ENCODE measurements at regions not wholly inside any gene's neighbourhood (a gene's known extent, or its start where the extent isn't known, plus 50 kb on each side); places are given as distances from the start of the nearest gene placed in this dataset.
"Not testable (repeated sequence)": the region's sequence is repeated elsewhere in the genome, so short reads cannot be mapped to it uniquely, and the experiment has no call there.

GRCh38 chr12:78269620-78270019, 438.9 kb downstream of the NAV3 start:
- Mint-ChIP-seq H3K27me3 (ENCODE audit: low read depth) (no peaks in the 10 kb centered on the region), H3K27ac (no peak overlapping the region), H3K9me3 (peaks cover 16% of the 10 kb centered on the region), H3K4me1 (no peaks in the 10 kb centered on the region), H3K4me3 (no peak overlapping the region), H3K36me3 (no peaks in the 10 kb centered on the region)
- TF ChIP-seq CTCF (IDR thresholded peaks at IDR 0.05; ENCODE audit: unreplicated experiment), result no peak
- DNase-seq (ENCODE audit: low spot score in 2 of 2, unreplicated experiment in 2 of 2), result no peak

GRCh38 chr12:78271546-78271945, 440.9 kb downstream of the NAV3 start:
- no peaks in the 10 kb centered on the region for H3K36me3 Mint-ChIP-seq
- no peak overlapping the region for H3K27ac Mint-ChIP-seq
- no peaks in the 10 kb centered on the region for H3K27me3 Mint-ChIP-seq (ENCODE audit: low read depth)
- no peak for DNase-seq (ENCODE audit: low spot score in 2 of 2, unreplicated experiment in 2 of 2)
- TF ChIP-seq CTCF (IDR thresholded peaks at IDR 0.05; ENCODE audit: unreplicated experiment), result no peak
- no peaks in the 10 kb centered on the region for H3K4me1 Mint-ChIP-seq
- peaks cover 20% of the 10 kb centered on the region for H3K9me3 Mint-ChIP-seq
- no peak overlapping the region for H3K4me3 Mint-ChIP-seq

DNA sequence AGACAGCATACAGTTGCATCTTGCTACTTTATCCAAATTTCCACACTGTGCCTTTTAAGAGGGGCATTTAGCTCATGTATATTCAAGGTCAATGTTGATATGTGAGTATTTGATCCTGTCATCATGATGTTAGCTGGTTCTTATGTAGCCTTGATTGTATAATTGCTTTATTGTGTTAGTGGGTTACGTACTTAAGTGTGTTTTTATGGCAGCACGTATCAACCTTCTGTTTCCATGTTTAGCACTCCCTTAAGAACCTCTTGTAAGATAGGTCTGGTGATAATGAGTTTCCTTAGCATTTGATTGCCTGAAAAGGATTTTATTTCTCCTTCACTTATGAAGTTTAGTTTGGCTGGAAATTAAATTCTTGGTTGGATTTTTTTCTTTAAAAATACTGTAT, 445.2 kb downstream of the NAV3 start:
- no peak overlapping the region for H3K4me3 Mint-ChIP-seq
- H3K36me3 Mint-ChIP-seq, result peaks cover 4% of the 10 kb centered on the region
- no peak overlapping the region for H3K27ac Mint-ChIP-seq
- H3K9me3 Mint-ChIP-seq, result peaks cover 32% of the 10 kb centered on the region
- H3K4me1 Mint-ChIP-seq, result no peaks in the 10 kb centered on the region
- no peak for TF ChIP-seq CTCF (IDR thresholded peaks at IDR 0.05; ENCODE audit: unreplicated experiment)
- no peaks in the 10 kb centered on the region for H3K27me3 Mint-ChIP-seq (ENCODE audit: low read depth)
- DNase-seq (ENCODE audit: low spot score in 2 of 2, unreplicated experiment in 2 of 2), result no peak

- H3K4me1 Mint-ChIP-seq, result no peaks in the 10 kb centered on the region
- H3K4me3 Mint-ChIP-seq, result no peak overlapping the region
- H3K27me3 Mint-ChIP-seq (ENCODE audit: low read depth), result no peaks in the 10 kb centered on the region
- TF ChIP-seq CTCF (IDR thresholded peaks at IDR 0.05; ENCODE audit: unreplicated experiment), result no peak
- peaks cover 21% of the 10 kb centered on the region for H3K9me3 Mint-ChIP-seq
- peaks cover 4% of the 10 kb centered on the region for H3K36me3 Mint-ChIP-seq
- no peak for DNase-seq (ENCODE audit: low spot score in 2 of 2, unreplicated experiment in 2 of 2)
- no peak overlapping the region for H3K27ac Mint-ChIP-seq
Observed at GRCh38 chr12:78278706-78279190, 448.1 kb downstream of the NAV3 start.

DNA sequence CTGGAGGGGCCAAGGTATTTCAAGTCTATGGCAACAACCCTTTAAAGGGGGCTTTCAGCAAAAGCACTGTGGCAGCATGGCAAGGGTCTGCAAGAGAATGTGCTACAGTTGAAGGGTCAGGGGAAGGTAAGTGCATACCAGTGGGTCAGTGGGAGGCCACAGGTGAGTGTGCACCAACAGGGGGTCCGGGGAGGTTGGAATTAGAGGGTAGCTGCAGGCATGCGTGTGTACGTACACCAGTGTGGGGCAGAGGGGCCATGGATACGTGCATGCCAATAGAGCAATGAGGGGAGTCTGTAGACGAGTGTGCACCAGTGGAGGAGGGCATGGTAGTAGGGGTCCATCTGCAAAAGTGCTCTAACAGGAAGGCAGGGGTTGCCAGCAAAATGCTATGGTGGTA, 448.9 kb downstream of the NAV3 start:
- H3K4me3 Mint-ChIP-seq, result no peak overlapping the region
- TF ChIP-seq CTCF (IDR thresholded peaks at IDR 0.05; ENCODE audit: unreplicated experiment), result no peak
- DNase-seq (ENCODE audit: low spot score in 2 of 2, unreplicated experiment in 2 of 2), result no peak
- H3K9me3 Mint-ChIP-seq, result peaks cover 16% of the 10 kb centered on the region
- H3K27ac Mint-ChIP-seq, result no peak overlapping the region
- no peaks in the 10 kb centered on the region for H3K27me3 Mint-ChIP-seq (ENCODE audit: low read depth)
- no peaks in the 10 kb centered on the region for H3K4me1 Mint-ChIP-seq
- peaks cover 4% of the 10 kb centered on the region for H3K36me3 Mint-ChIP-seq

- H3K4me1 Mint-ChIP-seq; H3K4me3 Mint-ChIP-seq; H3K36me3 Mint-ChIP-seq; DNase-seq (ENCODE audit: low spot score in 2 of 2, unreplicated experiment in 2 of 2); H3K27me3 Mint-ChIP-seq (ENCODE audit: low read depth); H3K27ac Mint-ChIP-seq: not testable (repeated sequence)
- H3K9me3 Mint-ChIP-seq, result peaks cover 12% of the 10 kb centered on the region
Observed at GRCh38 chr12:78281102-78281501, 450.4 kb downstream of the NAV3 start.
